ENCODE measurements at regions not wholly inside any gene's neighbourhood (a gene's known extent, or its start where the extent isn't known, plus 50 kb on each side); places are given as distances from the start of the nearest gene placed in this dataset.

GRCh38 chr1:224513383-224513782 is 78.8 kb upstream of the WDR26 start (continued):
- TF ChIP-seq ZNF462 (CRISPR knock-in tag; IDR thresholded peaks at IDR 0.05) (no peak), NANOG (IDR thresholded peaks at IDR 0.05; ENCODE audit: borderline replicate concordance) (no peak)

GRCh38 chr1:224513787-224514209 is 79.2 kb upstream of the WDR26 start:
- peak; percentile 94 for DNase-seq (ENCODE audit: low spot score)
- H2AFZ ChIP-seq, result no peak overlapping the region; the same call in 1 of the 2 replicates
- H3K27me3 Mint-ChIP-seq (ENCODE audit: insufficient read depth, low read depth, poor library complexity), result peaks cover 12% of the 10 kb centered on the region
- H3K9me2 ChIP-seq (ENCODE audit: insufficient read depth), result no peaks in the 10 kb centered on the region
- ATAC-seq, result peak; percentile 98
- H3K27ac Mint-ChIP-seq, result no peak overlapping the region
- H3K27ac ChIP-seq (ENCODE audit: low read depth), result no peak overlapping the region
- no peak overlapping the region for H3K4me3 Mint-ChIP-seq
- no peaks in the 10 kb centered on the region for H3F3A ChIP-seq (replicated peaks; ENCODE audit: low read depth)
- no peak overlapping the region for H3K4me3 ChIP-seq
- H3K27me3 ChIP-seq (ENCODE audit: insufficient read depth), result no peaks in the 10 kb centered on the region
- no peaks in the 10 kb centered on the region for H3K9me3 Mint-ChIP-seq
- H3K36me3 ChIP-seq (ENCODE audit: insufficient read depth), result no peaks in the 10 kb centered on the region
- TF ChIP-seq ZNF331 (CRISPR knock-in tag; IDR thresholded peaks at IDR 0.05; ENCODE audit: low read depth) (no peak), CTCF (conservative IDR thresholded peaks at IDR 0.05; ENCODE audit: low read depth in 2 of 2) (peak; percentile 93 to 99)
- H3K36me3 Mint-ChIP-seq (ENCODE audit: low read depth), result no peaks in the 10 kb centered on the region
- no peaks in the 10 kb centered on the region for H3K79me2 ChIP-seq (replicated peaks; ENCODE audit: insufficient read depth)
- H3K4me2 ChIP-seq, result no peak overlapping the region
- no peaks in the 10 kb centered on the region for H4K20me1 ChIP-seq (replicated peaks; ENCODE audit: insufficient read depth)
- H3K4me1 ChIP-seq (ENCODE audit: insufficient read depth), result no peaks in the 10 kb centered on the region; the same call in 1 of the 2 replicates
- peaks cover 11% of the 10 kb centered on the region for H3K4me1 Mint-ChIP-seq
